Mammary epithelial cell (primary cell): ENCODE measurements at regions not wholly inside any gene's neighbourhood (a gene's known extent, or its start where the extent isn't known, plus 50 kb on each side); places are given as distances from the start of the nearest gene placed in this dataset.
"Not testable (repeated sequence)": the region's sequence is repeated elsewhere in the genome, so short reads cannot be mapped to it uniquely, and the experiment has no call there.

Experiments
- EZH2 ChIP-seq: IDR thresholded peaks from 2 replicates; pipeline ENCODE4 v1.6.1; 2012; ENCODE audit warnings: low read length, inconsistent platforms, borderline replicate concordance
- TF ChIP-seq, protein P1 (sequence below), 2 donors: IDR thresholded peaks in 1 of 2; conservative IDR thresholded peaks in 1 of 2; 2 replicates each; pipeline ENCODE4 v1.5.1; 2011 to 2012; ENCODE audit warnings: inconsistent platforms in 2 of 2, low read length in 2 of 2, mild to moderate bottlenecking in 2 of 2, control low read depth in 1 of 2, low read depth in 1 of 2; ENCODE audit not compliant: insufficient read depth in 1 of 2; ENCODE audit errors: extremely low read depth in 1 of 2

GRCh38 chr12:25633149-25633548, 80.1 kb upstream of the LMNTD1 start:
- TF ChIP-seq, protein P1, sequence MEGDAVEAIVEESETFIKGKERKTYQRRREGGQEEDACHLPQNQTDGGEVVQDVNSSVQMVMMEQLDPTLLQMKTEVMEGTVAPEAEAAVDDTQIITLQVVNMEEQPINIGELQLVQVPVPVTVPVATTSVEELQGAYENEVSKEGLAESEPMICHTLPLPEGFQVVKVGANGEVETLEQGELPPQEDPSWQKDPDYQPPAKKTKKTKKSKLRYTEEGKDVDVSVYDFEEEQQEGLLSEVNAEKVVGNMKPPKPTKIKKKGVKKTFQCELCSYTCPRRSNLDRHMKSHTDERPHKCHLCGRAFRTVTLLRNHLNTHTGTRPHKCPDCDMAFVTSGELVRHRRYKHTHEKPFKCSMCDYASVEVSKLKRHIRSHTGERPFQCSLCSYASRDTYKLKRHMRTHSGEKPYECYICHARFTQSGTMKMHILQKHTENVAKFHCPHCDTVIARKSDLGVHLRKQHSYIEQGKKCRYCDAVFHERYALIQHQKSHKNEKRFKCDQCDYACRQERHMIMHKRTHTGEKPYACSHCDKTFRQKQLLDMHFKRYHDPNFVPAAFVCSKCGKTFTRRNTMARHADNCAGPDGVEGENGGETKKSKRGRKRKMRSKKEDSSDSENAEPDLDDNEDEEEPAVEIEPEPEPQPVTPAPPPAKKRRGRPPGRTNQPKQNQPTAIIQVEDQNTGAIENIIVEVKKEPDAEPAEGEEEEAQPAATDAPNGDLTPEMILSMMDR (conservative IDR thresholded peaks at IDR 0.05 in 1 of 2, IDR thresholded peaks at IDR 0.05 in 1 of 2; ENCODE audit: extremely low read depth in 1 of 2, insufficient read depth in 1 of 2, low read depth in 1 of 2, low read length in 2 of 2): not testable (repeated sequence)
- TF ChIP-seq EZH2: not testable (repeated sequence)
